Neural cell (in vitro differentiated cells): ENCODE measurements at regions not wholly inside any gene's neighbourhood (a gene's known extent, or its start where the extent isn't known, plus 50 kb on each side); places are given as distances from the start of the nearest gene placed in this dataset.

Experiments used
- H2AFZ ChIP-seq: fragments of 200-600, 300-800 bp; sonication (generic), shearing (Covaris generic); 2 replicates; pipeline ENCODE4 v1.6.0; 2014; ENCODE audit warnings: low read depth, mild to moderate bottlenecking, antibody characterized with exemption, low read length, moderate library complexity
- H3F3A ChIP-seq: fragments of 200-600 bp; shearing (Covaris generic); 2 replicates; pipeline ENCODE4 v1.6.1; 2016; ENCODE audit warnings: mild to moderate bottlenecking, moderate library complexity, mixed read lengths, antibody characterized with exemption, low read length; ENCODE audit not compliant: insufficient read depth, poor library complexity, severe bottlenecking
- H3K27ac ChIP-seq: fragments of 200-600, 300-800 bp; sonication (generic), shearing (Covaris generic); 2 replicates; pipeline ENCODE4 v1.5.1; 2014; ENCODE audit warnings: mild to moderate bottlenecking, low read length, moderate library complexity
- H3K27me3 ChIP-seq: fragments of 300-800, 200-600 bp; sonication (generic), shearing (Covaris generic); 2 replicates; pipeline ENCODE4 v1.6.0; 2014; ENCODE audit warnings: mild to moderate bottlenecking, low read depth, low read length, moderate library complexity; ENCODE audit not compliant: insufficient read depth
- H3K36me3 ChIP-seq: fragments of 300-800, 200-600 bp; sonication (generic), shearing (Covaris generic); 2 replicates; pipeline ENCODE4 v1.5.1; 2014; ENCODE audit warnings: mild to moderate bottlenecking, antibody characterized with exemption, low read length, moderate library complexity; ENCODE audit not compliant: insufficient read depth
- H3K4me2 ChIP-seq: fragments of 300-800, 200-600 bp; sonication (generic), shearing (Covaris generic); 2 replicates; pipeline ENCODE4 v1.6.0; 2014; ENCODE audit warnings: mild to moderate bottlenecking, low read length
- H3K4me3 ChIP-seq: fragments of 300-800, 200-600 bp; sonication (generic), shearing (Covaris generic); 2 replicates; pipeline ENCODE4 v1.5.1; 2014; ENCODE audit warnings: mild to moderate bottlenecking, low read length, moderate library complexity
- H3K79me2 ChIP-seq: fragments of 200-600 bp; shearing (Covaris generic); replicated peaks from 2 replicates; pipeline ENCODE4 v1.6.0; 2014; ENCODE audit warnings: mild to moderate bottlenecking, low read length, moderate library complexity; ENCODE audit not compliant: insufficient read depth
- H3K9ac ChIP-seq: fragments of 300-800, 200-600 bp; sonication (generic), shearing (Covaris generic); 2 replicates; pipeline ENCODE4 v1.6.1; 2016; ENCODE audit warnings: mild to moderate bottlenecking, low read length, mixed read lengths
- H3K9me2 ChIP-seq: fragments of 200-600 bp; shearing (Covaris generic); 2 replicates; pipeline ENCODE4 v1.6.1; 2016; ENCODE audit warnings: mild to moderate bottlenecking, low read length, mixed read lengths; ENCODE audit not compliant: insufficient read depth
- H3K9me3 ChIP-seq: fragments of 200-600, 300-800 bp; sonication (generic), shearing (Covaris generic); 2 replicates; pipeline ENCODE4 v1.6.1; 2016; ENCODE audit warnings: mild to moderate bottlenecking, mixed run types, low read length, moderate library complexity, mixed read lengths
- H4K20me1 ChIP-seq: fragments of 200-600 bp; shearing (Covaris generic); 2 replicates; pipeline ENCODE4 v1.6.1; 2016; ENCODE audit warnings: mild to moderate bottlenecking, mixed run types; ENCODE audit not compliant: insufficient read depth
- CTCF ChIP-seq: fragments of 450-650 bp; IDR thresholded peaks from 2 replicates; pipeline ENCODE4 v1.5.1; 2014; ENCODE audit warnings: antibody characterized with exemption, mild to moderate bottlenecking, moderate library complexity; ENCODE audit not compliant: poor library complexity, severe bottlenecking
- EP300 ChIP-seq: fragments of 450-650 bp; conservative IDR thresholded peaks from 2 replicates; pipeline ENCODE4 v1.6.1; 2014; ENCODE audit warnings: antibody characterized with exemption, mild to moderate bottlenecking, moderate library complexity; ENCODE audit not compliant: poor library complexity, severe bottlenecking
- EZH2 ChIP-seq: fragments of 200-600, 300-800 bp; shearing (Covaris generic), sonication (generic); IDR thresholded peaks from 2 replicates; pipeline ENCODE4 v1.6.1; 2014; ENCODE audit warnings: antibody characterized with exemption, low read length, borderline replicate concordance, mild to moderate bottlenecking; ENCODE audit not compliant: insufficient read depth, poor library complexity, severe bottlenecking
- MXI1 ChIP-seq: fragments of 450-650 bp; conservative IDR thresholded peaks from 2 replicates; pipeline ENCODE4 v1.6.1; 2014; ENCODE audit warnings: antibody characterized with exemption, mild to moderate bottlenecking; ENCODE audit not compliant: poor library complexity, severe bottlenecking
- POLR2AphosphoS5 ChIP-seq: IDR thresholded peaks from 2 replicates; pipeline ENCODE4 v1.6.1; 2012
- RAD21 ChIP-seq: fragments of 450-650 bp; conservative IDR thresholded peaks from 2 replicates; pipeline ENCODE4 v1.6.1; 2014; ENCODE audit warnings: antibody characterized with exemption, mild to moderate bottlenecking, moderate library complexity
- REST ChIP-seq: IDR thresholded peaks from 2 replicates; pipeline ENCODE4 v1.6.1; 2012; ENCODE audit warnings: borderline replicate concordance
- SMC3 ChIP-seq: fragments of 450-650 bp; conservative IDR thresholded peaks from 2 replicates; pipeline ENCODE4 v1.6.1; 2014; ENCODE audit warnings: antibody characterized with exemption, mild to moderate bottlenecking, moderate library complexity; ENCODE audit not compliant: poor library complexity
- TAF1 ChIP-seq: IDR thresholded peaks from 2 replicates; pipeline ENCODE4 v1.6.1; 2012; ENCODE audit warnings: low read depth

GRCh38 chr14:49993565-49993964 is 100.7 kb downstream of the ARF6 start:
- H3K27me3 ChIP-seq, result no peaks in the 10 kb centered on the region
- no peaks in the 10 kb centered on the region for H3F3A ChIP-seq
- no peaks in the 10 kb centered on the region for H3K9me2 ChIP-seq
- H3K4me2 ChIP-seq, result no peak overlapping the region
- no peaks in the 10 kb centered on the region for H3K79me2 ChIP-seq
- no peak overlapping the region for H2AFZ ChIP-seq
- no peaks in the 10 kb centered on the region for H3K9me3 ChIP-seq
- no peak overlapping the region for H3K4me3 ChIP-seq
- no peak overlapping the region for H3K27ac ChIP-seq
- no peaks in the 10 kb centered on the region for H3K36me3 ChIP-seq
- H3K9ac ChIP-seq, result no peak overlapping the region
- H4K20me1 ChIP-seq, result no peaks in the 10 kb centered on the region
- TF ChIP-seq RAD21 (no peak), REST (no peak), TAF1 (no peak), MXI1 (no peak), CTCF (no peak), EP300 (no peak), SMC3 (no peak), EZH2 (no peak), POLR2AphosphoS5 (no peak)

- Histone ChIP-seq H3K4me3 (no peak overlapping the region), H3K27me3 (no peaks in the 10 kb centered on the region), H3K27ac (no peak overlapping the region), H3K9ac (no peak overlapping the region), H3K9me2 (no peaks in the 10 kb centered on the region), H4K20me1 (no peaks in the 10 kb centered on the region), H3K4me2 (no peak overlapping the region), H3K36me3 (no peaks in the 10 kb centered on the region), H3K9me3 (no peaks in the 10 kb centered on the region), H2AFZ (no peak overlapping the region), H3F3A (no peaks in the 10 kb centered on the region), H3K79me2 (no peaks in the 10 kb centered on the region)
- TF ChIP-seq REST (no peak), CTCF (no peak), EP300 (no peak), TAF1 (no peak), MXI1 (no peak), SMC3 (no peak)
These were observed 102.2 kb downstream of the ARF6 start for GRCh38 chr14:49994951-49995561.
